GM23338 (cell line): ENCODE measurements at regions not wholly inside any gene's neighbourhood (a gene's known extent, or its start where the extent isn't known, plus 50 kb on each side); places are given as distances from the start of the nearest gene placed in this dataset.

ENCODE experiments used
- CREB1 ChIP-seq: fragments of 250-450 bp; sonication (Bioruptor Pico); IDR thresholded peaks from 2 replicates; pipeline ENCODE4 v1.5.0; 2020; ENCODE audit warnings: low read depth, mild to moderate bottlenecking, moderate library complexity
- CTCF ChIP-seq, 2 experiments: fragments of 200-600 bp in 1 of 2; sonication (generic) in 1 of 2; conservative IDR thresholded peaks; 2 replicates each; pipeline versions ENCODE4 v1.5.1 to v1.6.1; 2016 to 2017; ENCODE audit warnings: antibody characterized with exemption in 2 of 2, low read depth in 2 of 2, mild to moderate bottlenecking in 2 of 2, moderate library complexity in 1 of 2
- ETS1 ChIP-seq: IDR thresholded peaks from 2 replicates; pipeline ENCODE4 v1.6.1; 2016; ENCODE audit warnings: antibody characterized with exemption
- EZH2 ChIP-seq: fragments of 200-600 bp; sonication (generic); IDR thresholded peaks from one replicate; pipeline ENCODE4 v1.8.0; 2017; ENCODE audit warnings: antibody characterized with exemption, mild to moderate bottlenecking, low read depth; ENCODE audit not compliant: unreplicated experiment
- EZH2phosphoT487 ChIP-seq: fragments of 200-600 bp; sonication (generic); IDR thresholded peaks from one replicate; pipeline ENCODE4 v1.8.1; 2018; ENCODE audit warnings: antibody characterized with exemption; ENCODE audit not compliant: unreplicated experiment
- JUNB ChIP-seq: IDR thresholded peaks from one replicate; pipeline ENCODE4 v1.6.1; 2016; ENCODE audit warnings: antibody characterized with exemption; ENCODE audit not compliant: unreplicated experiment
- NANOG ChIP-seq: IDR thresholded peaks from 2 replicates; pipeline ENCODE4 v1.6.1; 2016; ENCODE audit warnings: antibody characterized with exemption, borderline replicate concordance
- POLR2AphosphoS5 ChIP-seq: IDR thresholded peaks from 2 replicates; pipeline ENCODE4 v1.6.1; 2016; ENCODE audit warnings: antibody characterized with exemption, low read depth
- REST ChIP-seq: IDR thresholded peaks from one replicate; pipeline ENCODE4 v1.6.1; 2018; ENCODE audit warnings: antibody characterized with exemption; ENCODE audit not compliant: unreplicated experiment
- ZNF462 ChIP-seq: fragments of 250-450 bp; sonication (Bioruptor Pico); IDR thresholded peaks from 2 replicates; pipeline ENCODE4 v1.5.0; 2020; ENCODE audit warnings: mild to moderate bottlenecking, moderate library complexity

GRCh38 chr11:110866081-110866480 lies 153.8 kb upstream of the ARHGAP20 start:
- TF ChIP-seq CTCF (conservative IDR thresholded peaks at IDR 0.05; ENCODE audit: low read depth in 2 of 2) (no peak), REST (no peak), ETS1 (no peak), EZH2phosphoT487 (no peak), CREB1 (CRISPR knock-in tag) (no peak), POLR2AphosphoS5 (no peak), EZH2 (no peak), JUNB (no peak), NANOG (no peak), ZNF462 (CRISPR knock-in tag) (no peak)
